GM19239 (cell line): ENCODE measurements at regions not wholly inside any gene's neighbourhood (a gene's known extent, or its start where the extent isn't known, plus 50 kb on each side); places are given as distances from the start of the nearest gene placed in this dataset.
"Not testable (repeated sequence)": the region's sequence is repeated elsewhere in the genome, so short reads cannot be mapped to it uniquely, and the experiment has no call there.

Experiments used
- DNase-seq: peaks from one replicate; pipeline ENCODE4 v3.0.0; 2011; ENCODE audit warnings: low spot score; ENCODE audit not compliant: insufficient read length
- FAIRE-seq: peaks from 2 replicates; lab custom pipeline; 2011; peaks lifted over from hg19 to GRCh38; lab: Jason Lieb, UNC

DNA sequence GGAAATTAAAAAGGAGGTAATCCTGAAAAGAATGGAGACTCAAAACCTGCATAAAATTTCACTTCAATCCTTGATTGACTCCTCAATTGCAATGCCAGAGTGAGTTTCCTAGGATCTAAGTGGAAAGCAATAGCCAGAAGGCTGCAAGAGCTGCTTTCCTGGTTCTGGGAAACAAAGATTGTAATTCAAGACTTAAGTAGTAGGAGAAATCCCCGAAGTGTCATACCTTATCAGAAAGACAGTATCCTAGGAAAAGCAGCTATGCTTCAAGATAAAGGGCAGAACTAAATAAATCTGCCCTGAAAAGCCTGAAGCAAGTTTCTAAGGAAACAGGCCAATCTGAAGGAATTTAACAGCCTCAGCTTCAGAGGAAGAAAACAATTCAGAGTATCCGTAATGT, 390.2 kb downstream of the DSC3 start:
- DNase-seq: no peak
- no peak for FAIRE-seq

DNA sequence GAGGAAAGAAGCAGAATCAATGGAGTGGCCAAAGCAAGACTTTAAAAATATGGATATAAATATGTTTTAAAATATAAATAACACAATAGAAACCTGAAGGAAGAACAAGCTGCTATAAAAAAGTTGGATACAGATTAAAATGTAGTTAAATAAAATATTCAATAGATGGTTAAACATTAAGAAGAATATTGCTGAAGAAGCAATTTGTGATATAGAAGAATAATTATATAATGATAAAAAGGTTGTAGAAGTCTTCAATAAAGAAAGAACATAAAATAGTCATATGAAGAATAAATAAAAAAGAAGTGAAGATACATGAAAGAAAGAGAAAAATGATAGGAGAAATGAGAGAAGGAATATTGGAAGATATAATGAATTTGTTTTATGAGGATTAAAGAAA, 392.0 kb downstream of the DSC3 start:
- DNase-seq (no peak), FAIRE-seq (no peak)

DNA sequence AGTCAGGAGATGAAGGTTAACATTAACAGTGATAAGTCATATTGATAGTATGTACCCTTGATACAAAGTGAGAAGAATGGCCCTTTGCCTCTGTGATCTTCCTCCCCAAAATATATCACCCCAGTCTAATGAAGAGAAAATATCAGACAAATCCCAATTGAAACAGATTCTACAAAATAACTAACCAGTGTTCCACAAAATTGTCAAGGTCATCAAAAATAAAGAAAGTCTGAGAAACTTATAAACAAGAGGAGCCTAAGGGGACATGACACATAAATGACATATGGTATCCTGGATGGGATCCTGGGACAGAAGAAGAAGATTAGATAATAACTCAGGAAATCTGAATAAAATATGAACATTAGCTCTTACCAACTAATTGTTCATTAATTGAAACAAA, 398.4 kb downstream of the DSC3 start:
- no peak for DNase-seq
- no peak for FAIRE-seq

DNA sequence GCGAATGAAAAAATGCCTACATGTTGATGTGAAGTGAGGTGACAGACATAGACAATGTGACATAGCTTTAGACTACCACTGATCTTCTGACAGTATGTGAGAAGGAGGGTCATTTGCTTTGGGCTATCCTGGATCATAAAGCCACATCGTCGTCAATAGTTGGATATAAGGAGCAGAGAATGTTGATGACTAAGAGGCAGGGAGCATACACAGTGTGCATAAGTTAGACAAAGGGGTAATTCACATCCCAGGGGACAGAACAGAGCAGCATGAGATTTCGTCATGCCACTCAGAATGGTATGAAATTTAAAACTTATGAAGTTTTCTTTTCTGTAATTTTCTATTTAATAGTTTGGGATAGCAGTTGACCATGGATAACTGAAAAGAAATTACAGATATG, 403.2 kb downstream of the DSC3 start:
- DNase-seq (no peak), FAIRE-seq (no peak)

DNA sequence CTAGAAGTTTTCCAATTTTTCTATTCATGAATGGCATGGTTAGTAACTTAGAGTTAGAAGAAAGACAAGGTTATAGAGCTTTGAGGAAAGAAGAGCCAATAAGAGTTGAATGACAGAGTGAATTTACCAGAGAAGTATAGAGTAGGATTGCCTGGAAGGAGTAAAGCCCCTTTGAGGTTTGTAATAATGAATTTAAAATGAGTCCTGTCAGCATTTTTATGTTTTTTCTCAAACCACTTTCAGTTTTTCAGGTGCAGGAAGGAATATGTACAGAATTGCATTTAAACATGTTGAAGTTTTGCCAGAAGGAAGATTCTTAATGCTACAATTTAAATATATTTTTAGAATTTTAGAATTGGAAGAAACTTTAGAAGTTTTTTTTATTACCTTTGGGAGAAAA, 408.3 kb downstream of the DSC3 start:
- DNase-seq (no peak), FAIRE-seq (no peak)

DNA sequence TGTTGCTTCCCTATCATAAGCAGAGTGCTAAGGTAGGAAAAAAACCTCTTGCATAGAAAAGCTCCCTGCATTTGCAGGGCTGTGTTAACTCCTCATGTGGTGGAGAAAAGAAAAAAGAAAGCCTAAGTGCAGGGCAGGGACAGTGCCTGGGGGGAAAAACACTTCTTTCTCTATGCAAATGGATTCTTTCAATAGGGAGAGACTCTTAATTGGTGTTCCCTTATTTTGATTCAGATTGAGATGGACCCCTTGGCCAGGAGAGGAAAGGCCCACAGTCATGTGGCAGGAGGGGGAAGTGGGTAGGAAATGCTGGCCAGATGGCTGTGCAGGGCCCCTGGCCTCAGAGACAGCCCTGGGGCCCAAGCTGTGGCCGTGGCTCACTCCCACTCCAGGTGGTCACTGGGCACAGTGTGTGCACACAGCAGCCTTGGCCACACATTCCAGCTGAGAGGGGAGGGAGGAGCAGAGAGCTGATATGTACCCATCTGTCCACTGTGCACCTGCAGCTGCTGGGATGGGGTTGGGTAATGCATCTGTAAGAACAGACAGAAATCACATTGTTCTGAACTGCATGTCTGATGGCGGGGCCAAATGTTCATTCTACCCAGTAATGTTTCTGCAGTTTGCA, 410.4 kb downstream of the DSC3 start:
- DNase-seq (no peak), FAIRE-seq (no peak)

DNA sequence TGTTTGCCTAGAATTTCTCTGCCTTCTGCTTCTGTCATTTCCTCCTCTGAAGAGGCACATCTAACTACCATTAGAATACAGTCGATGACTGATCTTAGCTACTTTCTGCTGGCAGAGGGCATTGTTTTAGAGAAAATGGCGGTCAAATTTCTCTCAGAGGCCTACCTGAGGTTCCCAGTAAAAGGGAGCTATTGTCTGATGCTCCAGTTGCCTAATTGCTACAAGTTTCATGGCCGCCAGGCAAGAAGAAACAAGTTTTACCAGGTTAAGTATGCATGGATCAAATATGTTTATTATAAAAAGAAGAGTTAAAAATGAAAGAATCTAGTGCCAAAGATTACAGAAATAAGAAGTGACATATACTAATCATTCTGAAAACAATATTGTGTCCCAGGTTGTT, 416.6 kb downstream of the DSC3 start:
- no peak for FAIRE-seq
- no peak for DNase-seq

DNA sequence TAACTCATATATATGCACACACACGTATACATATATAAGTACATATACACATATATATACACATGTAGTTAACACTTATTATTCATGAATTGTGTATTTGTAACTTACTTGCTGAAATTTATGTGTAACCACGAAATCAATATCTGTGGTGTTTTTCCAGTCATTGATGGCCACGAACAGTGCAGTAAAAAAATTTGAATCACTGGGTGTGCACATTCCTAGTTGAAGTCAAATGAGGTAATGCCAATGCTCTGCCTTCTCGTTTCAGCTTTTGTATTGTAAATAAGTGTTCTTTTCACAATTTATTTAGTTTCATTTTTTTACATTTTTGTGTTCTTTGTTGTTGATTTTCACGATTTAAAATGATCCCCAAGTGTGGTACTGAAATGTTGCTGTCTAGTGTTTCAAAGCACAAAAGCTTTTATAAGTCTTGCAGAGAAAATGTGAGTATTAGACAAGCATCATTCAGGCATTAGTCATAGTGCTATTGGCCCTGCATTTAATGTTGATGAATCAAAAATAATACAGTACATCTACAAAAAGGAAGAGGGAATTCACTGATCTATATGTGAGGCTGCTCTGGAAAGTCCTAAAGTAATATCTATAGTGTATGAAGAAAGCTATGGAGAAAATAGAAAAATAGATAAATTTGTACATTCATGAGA, 419.0 kb downstream of the DSC3 start:
- DNase-seq (no peak), FAIRE-seq (no peak)

DNA sequence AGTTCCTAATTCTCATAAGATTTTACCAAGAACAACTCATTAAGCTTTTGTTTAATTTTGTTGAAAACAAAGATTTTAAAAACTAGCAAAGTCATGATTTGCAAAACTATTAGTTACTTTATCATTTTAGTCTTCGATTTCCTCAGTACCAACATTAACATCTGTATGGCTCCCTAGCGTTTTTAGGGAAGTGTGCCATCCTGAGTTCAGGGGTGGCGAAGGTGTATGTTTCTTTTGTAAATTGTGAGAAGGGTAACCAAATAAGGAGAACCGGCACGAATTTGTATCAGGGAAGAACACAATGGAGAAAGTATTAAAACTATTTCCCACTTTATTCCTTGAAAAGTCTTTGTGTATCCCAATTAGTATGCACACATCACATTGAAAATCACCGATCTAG, 419.9 kb downstream of the DSC3 start:
- FAIRE-seq: no peak
- no peak for DNase-seq

DNA sequence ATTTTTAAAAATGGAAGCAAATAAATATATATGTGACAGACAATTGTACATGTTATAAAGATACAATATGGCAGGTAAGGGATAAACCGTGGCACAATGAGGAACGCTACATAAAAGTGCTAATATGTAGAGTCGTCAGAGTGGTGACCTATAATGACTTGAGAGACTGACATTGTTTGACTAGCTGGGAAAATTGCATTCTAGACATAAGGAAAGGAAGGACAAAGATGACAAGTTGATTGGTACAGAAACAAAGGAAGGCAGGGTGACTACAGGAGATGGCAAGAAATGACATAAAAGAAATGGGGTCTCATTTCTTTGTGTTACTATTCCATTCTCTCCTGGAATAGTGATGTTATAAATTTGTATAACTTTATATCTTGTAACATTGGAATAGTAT, 420.4 kb downstream of the DSC3 start:
- no peak for FAIRE-seq

DNA sequence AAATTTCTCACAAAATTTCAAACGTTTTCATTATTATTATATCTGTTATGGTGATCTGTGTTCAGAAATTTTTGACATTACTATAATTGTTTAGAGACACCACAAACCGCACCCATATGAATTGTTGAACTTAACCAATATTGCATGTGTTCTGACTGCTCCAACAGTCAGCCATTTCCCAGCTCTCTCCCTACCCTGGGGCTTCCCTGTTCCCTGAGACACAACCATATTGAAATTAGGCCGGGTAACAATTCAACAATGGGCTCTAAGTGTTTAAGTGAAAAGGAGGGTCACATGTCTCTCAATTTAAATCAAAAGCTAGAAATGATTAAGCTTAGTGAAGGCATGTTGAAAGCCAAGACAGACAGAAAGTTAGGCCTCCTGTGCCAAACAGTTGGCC, 424.0 kb downstream of the DSC3 start:
- no peak for DNase-seq
- no peak for FAIRE-seq

More for the DNA sequence above, 420.4 kb downstream of the DSC3 start:
- DNase-seq: no peak

DNA sequence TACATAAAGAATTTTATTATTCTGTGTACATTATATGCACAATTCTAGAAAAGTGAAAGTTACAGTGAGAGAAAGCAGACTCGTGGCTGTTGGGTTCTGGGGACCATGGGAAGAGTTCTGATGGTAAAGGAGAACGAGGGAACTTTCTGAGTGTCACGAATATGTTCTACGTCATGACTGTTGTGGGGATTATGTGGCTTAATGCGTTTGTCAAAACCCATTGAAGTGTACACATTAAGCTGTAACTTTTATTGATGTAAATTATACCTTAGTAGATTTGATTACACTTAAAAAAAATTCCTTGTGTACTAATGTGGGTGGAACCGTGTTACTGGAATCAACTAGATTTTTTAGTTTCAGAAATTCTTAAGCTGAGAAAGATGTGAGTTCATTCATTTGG, 426.1 kb downstream of the DSC3 start:
- FAIRE-seq: no peak

DNA sequence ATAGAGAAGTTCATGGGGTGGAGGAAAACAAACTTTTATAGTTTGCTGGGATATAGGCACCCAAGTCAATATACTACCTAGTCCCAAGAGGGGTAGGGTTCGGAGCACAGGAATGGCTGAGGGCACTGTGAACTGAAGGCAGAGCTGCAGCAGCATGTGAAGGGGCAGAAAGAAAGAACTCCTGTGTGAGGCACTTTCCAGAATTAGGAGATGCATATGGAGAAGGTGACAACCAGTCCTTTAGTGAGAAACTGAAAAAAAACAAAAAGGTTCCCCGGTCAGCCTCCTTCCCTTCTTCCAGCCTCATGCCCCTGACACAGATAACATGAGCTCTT, 429.1 kb downstream of the DSC3 start:
- FAIRE-seq (no peak), DNase-seq (no peak)

More for the DNA sequence above, 426.1 kb downstream of the DSC3 start:
- DNase-seq: no peak

DNA sequence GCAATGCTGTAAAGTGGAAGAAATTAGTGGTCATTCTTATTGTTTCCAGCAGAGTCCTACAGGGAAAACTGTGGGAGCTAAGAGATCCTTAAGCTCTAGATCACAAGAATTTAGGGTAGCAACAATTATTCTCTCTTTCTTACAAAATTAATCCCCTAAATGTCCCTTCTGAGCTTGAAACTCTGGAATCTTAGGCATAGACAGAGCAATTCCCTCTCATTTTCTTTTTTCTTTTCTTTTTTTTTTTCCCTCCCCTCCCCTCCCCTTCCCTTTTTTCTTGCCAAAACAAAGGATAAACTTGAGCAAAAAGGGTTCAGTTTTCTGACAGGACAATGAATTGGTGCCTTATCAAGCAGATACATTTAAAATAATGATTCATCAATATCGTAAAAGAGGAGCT, 441.0 kb downstream of the DSC3 start:
- DNase-seq (no peak), FAIRE-seq (no peak)

DNA sequence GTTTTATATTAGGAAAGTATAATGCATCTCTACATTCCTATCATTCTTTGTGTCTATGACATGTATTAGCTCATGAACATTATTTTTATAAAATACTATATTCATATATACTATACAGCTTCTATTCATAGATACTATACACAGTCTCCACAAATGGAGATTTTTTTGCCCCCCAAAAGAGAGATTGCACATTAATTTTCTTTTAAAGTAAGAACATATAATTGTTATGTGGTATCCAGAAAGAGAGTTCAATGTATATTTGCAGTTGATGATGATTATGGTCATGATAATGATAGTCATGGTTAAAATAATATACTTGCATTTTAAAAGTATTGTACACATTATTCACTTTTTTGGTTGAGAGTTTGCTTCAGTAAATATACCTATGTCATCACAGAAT, 445.3 kb downstream of the DSC3 start:
- FAIRE-seq: no peak
- DNase-seq: no peak

DNA sequence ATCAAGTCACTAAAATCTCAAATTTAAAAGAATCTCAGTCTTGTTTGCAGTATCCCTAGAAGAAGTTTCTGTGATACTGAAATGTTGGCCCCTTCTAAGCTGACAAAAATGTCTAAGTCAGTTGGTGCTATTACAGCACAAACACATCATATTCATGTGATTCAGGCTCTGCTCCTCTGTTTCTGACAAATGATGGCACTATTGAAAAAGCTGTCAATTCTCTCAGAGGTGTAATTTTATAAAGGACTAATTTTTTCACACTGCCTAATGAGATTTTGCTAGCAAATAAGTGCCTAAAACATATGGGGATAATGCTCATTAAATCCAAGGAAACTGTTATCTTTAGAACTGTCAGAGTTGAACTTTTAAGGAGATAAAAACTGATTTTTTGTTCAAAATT, 445.9 kb downstream of the DSC3 start:
- DNase-seq: no peak
- no peak for FAIRE-seq

DNA sequence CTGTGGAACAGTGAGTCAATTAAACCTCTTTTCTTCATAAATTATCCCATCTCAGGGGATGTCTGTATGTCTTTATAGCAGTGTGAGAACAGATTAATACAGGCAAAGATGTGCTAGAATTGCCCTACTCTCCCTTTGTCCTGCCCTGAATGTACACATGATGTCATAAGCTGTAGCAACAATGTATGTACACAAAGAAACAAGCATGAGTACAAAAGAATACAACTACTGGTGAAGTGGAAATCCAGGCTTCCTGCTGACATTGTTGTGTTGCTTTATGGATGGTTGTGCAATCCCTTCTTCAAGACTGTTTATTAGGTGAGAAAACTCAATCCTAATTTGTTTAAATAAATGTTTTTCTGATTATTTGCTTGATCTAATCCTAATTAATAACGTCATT, 446.6 kb downstream of the DSC3 start:
- DNase-seq (no peak), FAIRE-seq (no peak)

DNA sequence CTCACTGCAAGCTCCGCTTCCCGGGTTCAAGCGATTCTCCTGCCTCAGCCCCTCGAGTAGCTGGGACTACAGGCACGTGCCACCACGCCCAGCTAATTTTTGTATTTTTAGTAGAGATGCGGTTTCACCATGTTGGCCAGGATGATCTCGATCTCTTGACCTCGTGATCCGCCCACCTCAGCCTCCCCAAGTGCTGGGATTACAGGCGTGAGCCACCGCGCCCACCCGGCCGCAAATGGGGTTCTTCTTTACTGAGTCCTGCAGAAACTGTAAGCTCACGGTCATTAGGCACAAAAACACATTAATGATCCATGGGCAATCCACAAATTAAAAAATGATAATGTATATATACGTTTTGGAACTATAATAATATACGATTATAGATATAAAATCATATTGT, 447.6 kb downstream of the DSC3 start:
- not testable (repeated sequence) for FAIRE-seq, DNase-seq

DNA sequence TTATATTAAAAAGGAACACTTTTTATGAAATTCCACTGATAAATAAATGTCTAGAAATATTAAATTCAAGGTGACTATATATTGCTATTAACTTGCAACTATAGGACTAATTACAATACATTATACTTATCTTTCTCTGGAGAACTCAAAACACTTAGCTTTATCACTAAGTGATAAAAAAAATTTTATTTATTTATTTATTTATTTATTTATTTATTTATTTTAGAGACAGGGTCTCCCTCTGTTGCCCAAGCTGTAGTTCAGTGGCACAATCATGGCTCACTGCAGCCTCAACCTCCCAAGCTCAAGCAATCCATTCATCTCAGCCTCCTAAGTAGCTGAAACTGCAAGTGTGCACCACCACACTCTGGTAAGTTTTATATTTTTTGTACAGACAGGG, 451.1 kb downstream of the DSC3 start:
- DNase-seq (no peak), FAIRE-seq (no peak)

DNA sequence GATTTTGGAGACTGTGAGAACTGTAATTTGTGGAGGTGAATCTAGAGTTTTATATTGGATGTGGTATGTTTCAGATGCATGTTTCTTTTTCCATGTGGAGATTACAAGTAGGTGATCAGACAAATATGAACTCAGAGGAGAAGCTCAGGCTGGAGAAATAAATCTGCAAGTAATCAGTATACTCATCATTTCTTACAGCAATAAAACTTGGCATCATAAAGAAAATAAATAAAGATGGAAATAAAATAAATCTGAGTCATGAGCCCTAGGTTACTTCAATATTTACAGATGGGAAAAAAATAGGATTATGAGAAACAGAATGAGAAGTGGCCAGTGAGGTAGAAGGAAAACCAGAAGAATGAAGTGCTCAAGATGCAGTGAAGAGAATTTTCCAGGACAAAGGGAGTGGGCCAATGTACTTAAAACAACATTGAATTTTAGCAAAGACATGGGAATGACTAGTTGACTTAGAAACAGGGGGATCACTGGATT, 453.8 kb downstream of the DSC3 start:
- FAIRE-seq: no peak

DNA sequence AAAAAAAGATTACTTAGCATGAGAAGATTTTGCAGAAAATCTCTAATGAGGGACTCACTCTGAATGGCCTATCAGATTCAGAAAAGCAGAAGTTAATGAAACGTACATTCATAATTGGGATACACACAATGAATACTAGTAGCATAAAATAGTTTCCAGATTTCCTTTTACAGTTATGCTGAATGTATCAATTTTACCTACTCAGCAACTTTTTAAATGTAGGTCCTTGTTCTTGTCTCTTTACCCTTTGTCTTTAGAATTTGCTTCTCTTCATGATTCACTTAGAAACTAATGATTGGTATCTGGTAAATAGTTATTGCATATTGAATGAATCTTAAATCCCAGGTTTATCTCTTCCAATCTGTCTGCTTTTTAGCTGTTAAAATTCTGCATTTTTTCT, 458.8 kb downstream of the DSC3 start:
- no peak for DNase-seq
- no peak for FAIRE-seq

More for the DNA sequence above, 453.8 kb downstream of the DSC3 start:
- no peak for DNase-seq

DNA sequence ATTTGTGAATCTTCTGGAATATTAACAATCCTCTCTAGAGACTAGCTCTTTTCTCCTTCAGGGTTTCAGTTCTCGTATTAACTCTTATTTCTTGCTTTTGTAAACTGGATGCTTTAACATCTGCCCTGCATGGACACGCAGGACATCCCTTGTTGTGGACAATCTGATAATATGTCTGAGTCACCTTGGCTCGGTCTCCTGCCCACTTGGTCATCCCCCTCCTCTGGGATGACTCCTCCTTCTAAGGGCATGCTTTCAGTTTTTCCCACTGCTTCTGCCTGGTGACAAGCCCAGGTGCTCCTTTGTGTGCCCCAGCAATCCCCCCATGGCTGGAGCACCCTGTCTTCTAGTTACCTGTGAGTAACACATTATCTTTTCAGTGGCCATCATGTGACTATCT, 460.5 kb downstream of the DSC3 start:
- FAIRE-seq: no peak
- DNase-seq: no peak
